ENCODE measurements at regions not wholly inside any gene's neighbourhood (a gene's known extent, or its start where the extent isn't known, plus 50 kb on each side); places are given as distances from the start of the nearest gene placed in this dataset.
A peak's percentile ranks its signal among the peaks of the same experiment; 100 is the strongest.

DNA sequence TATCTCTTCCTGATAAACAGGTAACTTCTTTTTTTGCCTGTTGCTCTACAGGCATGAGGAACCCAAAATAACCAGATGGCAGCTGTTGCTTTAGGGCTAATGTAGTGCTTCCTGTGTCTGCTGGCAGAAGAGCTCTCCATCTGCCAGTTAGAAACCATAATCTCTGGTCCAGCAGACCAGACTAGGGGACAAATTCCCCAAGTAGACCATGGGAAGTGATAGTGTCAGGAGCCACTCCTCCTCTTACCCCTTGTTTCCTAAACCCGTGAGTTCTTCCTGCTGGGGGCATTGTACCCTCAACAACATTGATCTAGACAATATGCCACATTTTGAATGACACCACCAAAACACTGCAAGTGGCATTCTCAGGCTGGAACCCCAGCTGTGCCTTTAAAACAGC, 135.9 kb downstream of the DLEU7 start:
- no peak overlapping the region for H3K27ac Mint-ChIP-seq (ENCODE audit: unreplicated experiment)
- H3K4me1 Mint-ChIP-seq (ENCODE audit: low read depth, unreplicated experiment), result peaks cover 5% of the 10 kb centered on the region
- no peaks in the 10 kb centered on the region for H3K79me2 ChIP-seq (ENCODE audit: insufficient read depth, low read length)
- no peaks in the 10 kb centered on the region for H3K36me3 Mint-ChIP-seq (ENCODE audit: low read depth, unreplicated experiment)
- H2AFZ ChIP-seq (ENCODE audit: low read depth, low read length), result no peak overlapping the region
- TF ChIP-seq CTCF (IDR thresholded peaks at IDR 0.05; ENCODE audit: insufficient read depth, low read depth, low read length), result no peak
- no peak for TF ChIP-seq EZH2 (IDR thresholded peaks at IDR 0.05; ENCODE audit: insufficient read depth, low read length)
- H3K9me3 Mint-ChIP-seq (ENCODE audit: unreplicated experiment), result peaks cover 2% of the 10 kb centered on the region
- FAIRE-seq (no peak), DNase-seq (ENCODE audit: low read depth) (no peak)
- no peaks in the 10 kb centered on the region for H4K20me1 ChIP-seq (ENCODE audit: insufficient read depth, low read length)
- H3K4me1 ChIP-seq (ENCODE audit: insufficient read depth, low read length), result no peaks in the 10 kb centered on the region
- H3K27me3 Mint-ChIP-seq (ENCODE audit: low read depth, unreplicated experiment), result no peaks in the 10 kb centered on the region
- no peak overlapping the region for H3K4me3 Mint-ChIP-seq (ENCODE audit: unreplicated experiment)
- H3K9me3 ChIP-seq (ENCODE audit: insufficient read depth, low read depth, low read length), result no peaks in the 10 kb centered on the region
- no peak overlapping the region for H3K4me3 ChIP-seq (ENCODE audit: insufficient read depth, low read depth, low read length)
- H3K27me3 ChIP-seq (ENCODE audit: insufficient read depth, low read length), result no peaks in the 10 kb centered on the region
- no peaks in the 10 kb centered on the region for H3K36me3 ChIP-seq (ENCODE audit: insufficient read depth, low read length)
- no peak overlapping the region for H3K27ac ChIP-seq (ENCODE audit: low read depth, low read length)
- no peak overlapping the region for H3K4me2 ChIP-seq (ENCODE audit: low read length)
- no peak overlapping the region for H3K9ac ChIP-seq (ENCODE audit: low read length)

DNA sequence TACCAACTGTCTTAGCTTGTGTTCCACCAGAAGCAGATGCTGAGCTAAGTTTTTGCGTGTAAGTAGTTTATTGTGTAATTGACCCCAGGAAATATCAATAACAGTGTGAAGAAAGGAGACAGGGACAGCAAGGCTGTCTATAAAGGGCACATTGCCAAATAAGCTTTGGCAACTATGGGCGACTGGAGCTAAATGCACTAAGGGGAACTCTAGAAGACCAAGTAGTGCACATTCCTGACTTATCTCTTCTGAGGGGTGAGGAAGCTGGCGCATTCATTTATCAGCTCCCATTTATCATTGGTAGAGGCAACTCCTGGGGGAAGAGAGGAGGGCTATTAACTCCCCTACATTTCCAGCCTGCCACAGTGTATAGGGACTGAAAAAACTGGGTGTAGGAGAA, 135.0 kb downstream of the DLEU7 start:
- Mint-ChIP-seq H3K4me1 (ENCODE audit: low read depth, unreplicated experiment) (peaks cover 9% of the 10 kb centered on the region), H3K36me3 (ENCODE audit: low read depth, unreplicated experiment) (no peaks in the 10 kb centered on the region), H3K9me3 (ENCODE audit: unreplicated experiment) (peaks cover 2% of the 10 kb centered on the region), H3K4me3 (ENCODE audit: unreplicated experiment) (no peak overlapping the region), H3K27ac (ENCODE audit: unreplicated experiment) (no peak overlapping the region), H3K27me3 (ENCODE audit: low read depth, unreplicated experiment) (no peaks in the 10 kb centered on the region)
- no peaks in the 10 kb centered on the region for H3K9me3 ChIP-seq (ENCODE audit: insufficient read depth, low read depth, low read length)
- no peak for FAIRE-seq
- no peak for TF ChIP-seq EZH2 (IDR thresholded peaks at IDR 0.05; ENCODE audit: insufficient read depth, low read length)
- no peak for TF ChIP-seq CTCF (IDR thresholded peaks at IDR 0.05; ENCODE audit: insufficient read depth, low read depth, low read length)
- H3K79me2 ChIP-seq (ENCODE audit: insufficient read depth, low read length), result no peaks in the 10 kb centered on the region
- no peak overlapping the region for H3K4me3 ChIP-seq (ENCODE audit: insufficient read depth, low read depth, low read length)
- no peaks in the 10 kb centered on the region for H3K4me1 ChIP-seq (ENCODE audit: insufficient read depth, low read length)
- no peak overlapping the region for H3K27ac ChIP-seq (ENCODE audit: low read depth, low read length)
- H3K27me3 ChIP-seq (ENCODE audit: insufficient read depth, low read length), result no peaks in the 10 kb centered on the region
- no peak overlapping the region for H2AFZ ChIP-seq (ENCODE audit: low read depth, low read length)
- no peaks in the 10 kb centered on the region for H3K36me3 ChIP-seq (ENCODE audit: insufficient read depth, low read length)
- peak; percentile 41 for DNase-seq (ENCODE audit: low read depth)
- H4K20me1 ChIP-seq (ENCODE audit: insufficient read depth, low read length), result no peaks in the 10 kb centered on the region
- H3K9ac ChIP-seq (ENCODE audit: low read length), result no peak overlapping the region
- H3K4me2 ChIP-seq (ENCODE audit: low read length), result no peak overlapping the region

DNA sequence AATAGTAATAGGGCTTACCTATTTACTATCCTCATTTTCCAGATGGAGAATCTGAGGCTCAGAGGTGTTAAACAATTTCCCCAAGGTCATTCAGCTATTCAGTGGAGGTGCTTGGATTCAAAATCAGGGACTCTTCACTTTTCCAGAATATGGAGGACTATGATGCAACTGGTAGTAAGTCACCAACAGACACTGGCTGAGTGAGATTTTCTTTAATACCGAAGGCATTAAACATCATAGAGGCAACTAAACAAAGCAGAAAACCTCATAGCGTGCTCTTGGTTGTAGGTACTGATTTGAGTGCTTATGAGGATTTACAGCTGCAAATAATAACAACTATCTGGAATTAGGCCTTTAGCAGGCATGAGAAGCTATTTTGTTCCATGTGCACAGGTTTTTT, 134.4 kb downstream of the DLEU7 start:
- peaks cover 2% of the 10 kb centered on the region for H3K9me3 Mint-ChIP-seq (ENCODE audit: unreplicated experiment)
- DNase-seq (ENCODE audit: low read depth) (no peak), FAIRE-seq (no peak)
- Histone ChIP-seq H2AFZ (ENCODE audit: low read depth, low read length) (no peak overlapping the region), H3K79me2 (ENCODE audit: insufficient read depth, low read length) (no peaks in the 10 kb centered on the region), H3K4me1 (ENCODE audit: insufficient read depth, low read length) (no peaks in the 10 kb centered on the region), H3K9ac (ENCODE audit: low read length) (no peak overlapping the region), H3K27ac (ENCODE audit: low read depth, low read length) (no peak overlapping the region), H3K4me3 (ENCODE audit: insufficient read depth, low read depth, low read length) (no peak overlapping the region), H3K36me3 (ENCODE audit: insufficient read depth, low read length) (no peaks in the 10 kb centered on the region), H3K4me2 (ENCODE audit: low read length) (no peak overlapping the region), H4K20me1 (ENCODE audit: insufficient read depth, low read length) (no peaks in the 10 kb centered on the region), H3K9me3 (ENCODE audit: insufficient read depth, low read depth, low read length) (no peaks in the 10 kb centered on the region), H3K27me3 (ENCODE audit: insufficient read depth, low read length) (no peaks in the 10 kb centered on the region)
- TF ChIP-seq CTCF (IDR thresholded peaks at IDR 0.05; ENCODE audit: insufficient read depth, low read depth, low read length) (no peak), EZH2 (IDR thresholded peaks at IDR 0.05; ENCODE audit: insufficient read depth, low read length) (no peak)
- no peaks in the 10 kb centered on the region for H3K36me3 Mint-ChIP-seq (ENCODE audit: low read depth, unreplicated experiment)
- H3K4me3 Mint-ChIP-seq (ENCODE audit: unreplicated experiment), result no peak overlapping the region
- peaks cover 15% of the 10 kb centered on the region for H3K4me1 Mint-ChIP-seq (ENCODE audit: low read depth, unreplicated experiment)
- peak overlapping the region; percentile 31 for H3K27ac Mint-ChIP-seq (ENCODE audit: unreplicated experiment)
- no peaks in the 10 kb centered on the region for H3K27me3 Mint-ChIP-seq (ENCODE audit: low read depth, unreplicated experiment)

Measured in astrocyte (in vitro differentiated cells and primary cell).